G401.6 (cell line): ENCODE measurements at regions not wholly inside any gene's neighbourhood (a gene's known extent, or its start where the extent isn't known, plus 50 kb on each side); places are given as distances from the start of the nearest gene placed in this dataset.

Experiments used
- FAIRE-seq: peaks from 2 replicates; lab custom pipeline; 2012; peaks lifted over from hg19 to GRCh38; lab: Jason Lieb, UNC

- FAIRE-seq, result no peak
Measured at GRCh38 chr4:24150034-24150433, 260.2 kb upstream of the PPARGC1A start.

- FAIRE-seq, result no peak
Measured at GRCh38 chr4:24146127-24146526, 256.3 kb upstream of the PPARGC1A start.

GRCh38 chr4:24145591-24145990 lies 255.7 kb upstream of the PPARGC1A start:
- FAIRE-seq, result no peak

DNA sequence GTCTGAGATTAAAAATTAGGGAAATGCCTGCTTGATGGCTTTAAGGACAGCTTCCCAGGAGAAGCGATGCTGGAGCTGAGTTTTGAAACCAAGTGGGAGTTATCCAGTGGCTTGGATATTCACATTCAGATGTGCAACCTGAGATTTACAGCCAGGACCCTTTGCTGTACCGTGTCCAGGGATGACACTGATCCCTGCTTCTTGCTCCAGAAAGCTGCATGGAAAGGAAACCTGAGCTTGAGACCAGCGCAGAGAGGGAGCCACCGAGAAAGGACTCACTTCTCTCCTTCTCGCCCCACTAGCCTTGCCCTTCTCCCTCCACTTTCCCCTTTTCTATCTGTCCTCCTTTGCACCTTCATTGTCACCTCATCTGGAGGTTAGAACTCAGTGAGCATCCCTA lies 254.5 kb upstream of the PPARGC1A start:
- FAIRE-seq, result no peak

GRCh38 chr4:24143741-24144140 lies 253.9 kb upstream of the PPARGC1A start:
- FAIRE-seq, result no peak

DNA sequence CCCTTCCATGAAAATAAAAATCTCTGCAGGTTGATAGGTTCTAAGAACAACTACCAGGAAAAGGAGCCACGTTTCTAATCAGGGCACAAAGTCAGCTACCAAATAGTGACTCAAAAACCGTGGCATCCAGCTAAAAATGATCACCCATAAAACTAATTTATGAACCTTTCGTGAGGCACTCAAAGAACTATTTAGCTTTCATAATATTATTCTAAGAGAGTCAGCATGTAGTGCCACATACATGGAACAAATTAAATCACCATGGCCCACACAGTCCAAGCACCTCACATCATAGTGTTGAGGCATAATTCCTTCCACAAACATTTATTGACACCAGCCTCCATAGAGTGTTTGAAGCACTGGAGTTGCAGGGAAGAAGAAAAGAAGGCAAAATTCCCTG lies 252.0 kb upstream of the PPARGC1A start:
- no peak for FAIRE-seq

GRCh38 chr4:24140892-24141291 lies 251.0 kb upstream of the PPARGC1A start:
- no peak for FAIRE-seq

- no peak for FAIRE-seq
Measured at GRCh38 chr4:24137671-24138601, 248.1 kb upstream of the PPARGC1A start.

- FAIRE-seq, result no peak
Measured at GRCh38 chr4:24131954-24132673, 242.3 kb upstream of the PPARGC1A start.

GRCh38 chr4:24130637-24131036 lies 240.8 kb upstream of the PPARGC1A start:
- FAIRE-seq, result no peak

DNA sequence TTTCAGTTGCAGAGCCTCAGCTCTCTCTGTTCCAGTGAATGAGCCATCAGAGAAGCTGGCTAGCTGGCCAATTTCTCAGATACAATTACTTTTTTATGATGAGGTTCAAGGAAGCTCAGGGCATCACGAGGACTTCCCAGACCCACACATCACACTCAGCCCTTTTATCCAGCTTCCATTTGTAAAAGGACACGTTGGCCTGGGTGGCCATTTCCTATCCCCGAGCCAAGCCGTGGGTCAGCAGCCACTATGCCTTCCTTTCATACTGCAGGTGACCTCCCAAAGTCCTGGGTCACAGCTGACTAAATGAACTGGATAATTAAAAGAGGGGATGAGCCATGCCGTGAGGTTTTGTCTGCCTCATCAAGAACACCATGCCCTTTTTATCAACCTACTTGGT lies 236.9 kb upstream of the PPARGC1A start:
- no peak for FAIRE-seq

DNA sequence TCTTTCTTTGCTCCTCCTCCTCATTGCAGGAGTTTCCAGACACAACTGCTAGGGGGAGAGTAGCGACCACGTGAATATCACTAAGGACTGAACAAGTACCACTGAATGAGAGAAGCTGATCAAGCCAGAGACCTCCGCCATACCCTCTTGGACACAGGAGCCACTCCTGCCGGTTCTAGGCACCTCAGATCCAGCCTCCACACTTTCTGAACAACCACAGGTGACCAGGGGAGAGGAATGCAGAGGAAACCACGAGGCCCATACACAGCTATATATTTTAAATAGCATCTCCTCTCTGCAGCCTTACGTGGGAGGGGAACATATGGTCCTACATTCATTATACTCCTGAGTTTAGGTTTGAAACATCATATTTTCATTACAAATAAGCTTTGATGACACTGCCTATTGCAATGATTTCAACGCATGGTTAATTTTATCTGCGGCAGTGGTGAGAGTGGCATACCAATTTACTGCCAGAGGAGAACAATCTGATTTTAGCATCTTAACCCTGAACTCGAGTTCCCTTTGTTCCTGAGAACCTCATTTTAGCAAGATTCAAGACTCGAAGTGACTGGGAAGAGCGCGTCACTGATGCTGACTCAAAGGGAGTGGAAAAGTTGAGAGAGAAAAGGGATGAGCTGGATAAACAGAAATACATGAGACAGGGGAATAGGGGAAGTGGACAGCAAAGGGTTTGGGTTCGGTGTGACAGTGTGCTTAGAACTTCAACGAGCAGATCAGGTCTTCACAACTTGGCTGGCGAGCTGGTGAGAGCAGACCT lies 231.7 kb upstream of the PPARGC1A start:
- no peak for FAIRE-seq

- FAIRE-seq, result no peak
Measured at GRCh38 chr4:24117975-24118374, 228.1 kb upstream of the PPARGC1A start.

- no peak for FAIRE-seq
Measured at GRCh38 chr4:24116107-24116506, 226.3 kb upstream of the PPARGC1A start.

- no peak for FAIRE-seq
Measured at GRCh38 chr4:24114919-24115500, 225.2 kb upstream of the PPARGC1A start.

GRCh38 chr4:24114444-24114843 lies 224.6 kb upstream of the PPARGC1A start:
- FAIRE-seq, result no peak

DNA sequence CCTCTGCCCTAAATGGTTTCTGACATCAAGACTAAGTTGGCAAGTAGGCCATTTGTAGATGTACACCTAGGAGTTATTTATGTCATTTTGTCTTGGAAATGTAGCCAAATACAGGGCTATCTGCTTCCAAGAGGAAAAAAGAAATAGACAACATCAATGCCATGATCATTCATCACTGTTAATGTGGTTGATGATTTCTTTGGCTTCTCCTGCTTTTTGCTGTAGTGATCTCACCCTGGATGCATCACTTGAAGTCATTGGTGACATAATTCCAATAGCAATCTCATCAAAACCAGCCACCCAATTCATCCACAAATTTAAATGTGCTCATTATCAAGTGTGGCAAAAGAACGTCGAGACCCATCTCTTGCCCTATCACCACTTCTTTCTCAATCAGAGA lies 222.6 kb upstream of the PPARGC1A start:
- no peak for FAIRE-seq

GRCh38 chr4:24108567-24108966 lies 218.7 kb upstream of the PPARGC1A start:
- FAIRE-seq, result no peak

GRCh38 chr4:24105327-24106038 lies 215.6 kb upstream of the PPARGC1A start:
- FAIRE-seq, result no peak

DNA sequence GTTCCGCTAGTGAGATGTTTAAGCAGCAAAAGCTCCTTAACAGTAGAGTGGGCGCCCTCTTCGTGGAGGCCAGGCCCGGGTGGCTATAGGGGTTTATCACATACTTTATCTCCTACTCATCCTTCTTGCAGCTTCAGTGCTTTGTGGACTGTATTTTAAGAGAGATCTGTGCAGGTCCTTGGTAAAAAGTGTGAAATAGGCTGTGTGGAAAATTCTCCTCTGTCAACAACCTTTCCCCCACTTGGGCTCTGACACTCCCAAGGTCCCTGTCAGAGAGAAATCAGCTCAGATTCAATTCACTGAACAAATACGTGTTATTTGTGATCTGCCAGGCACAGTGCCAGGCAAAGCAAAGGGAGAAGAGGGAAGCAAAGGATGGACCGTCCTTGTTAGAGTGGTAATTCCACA lies 214.3 kb upstream of the PPARGC1A start:
- no peak for FAIRE-seq

DNA sequence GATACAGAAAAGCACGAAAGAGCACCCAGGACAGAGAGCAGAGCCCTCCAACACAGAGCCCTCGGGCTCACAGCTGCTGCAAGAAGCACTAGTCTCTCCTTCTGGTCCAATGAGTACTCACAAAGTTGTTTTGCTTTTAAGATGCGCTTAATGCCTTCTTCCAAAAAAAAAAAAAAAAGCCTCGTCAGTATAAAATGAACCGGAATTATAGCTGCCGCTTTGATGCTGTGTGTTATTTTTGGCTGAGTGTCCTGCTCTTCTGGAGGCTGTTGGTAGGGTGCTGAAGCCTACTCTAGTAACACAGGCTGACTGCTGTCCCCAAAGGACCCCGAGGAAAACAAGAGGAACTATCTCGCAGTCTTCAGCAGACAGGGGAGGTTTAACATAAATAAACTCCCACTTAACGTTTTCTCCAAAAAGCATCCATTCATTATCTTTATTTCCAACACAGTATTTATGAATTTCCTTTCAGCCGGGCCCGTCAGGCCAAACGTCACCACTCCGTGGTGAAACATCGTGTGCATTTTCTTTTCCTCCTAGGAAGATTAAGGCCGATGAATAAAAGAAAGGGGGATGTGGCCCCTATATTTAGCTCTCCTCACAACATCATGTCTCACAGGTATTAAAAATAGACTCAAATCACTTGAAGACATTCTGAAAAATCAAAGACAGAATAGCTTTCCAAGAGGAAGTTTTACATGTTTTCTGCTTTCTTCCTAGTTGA lies 213.7 kb upstream of the PPARGC1A start:
- no peak for FAIRE-seq
